LNCAP (cell line): ENCODE measurements at regions not wholly inside any gene's neighbourhood (a gene's known extent, or its start where the extent isn't known, plus 50 kb on each side); places are given as distances from the start of the nearest gene placed in this dataset.

Experiments used
- TF ChIP-seq, protein P1 (sequence below): fragments of 450-650 bp; IDR thresholded peaks from 2 replicates; pipeline ENCODE4 v1.5.1; 2017; ENCODE audit warnings: mild to moderate bottlenecking

DNA sequence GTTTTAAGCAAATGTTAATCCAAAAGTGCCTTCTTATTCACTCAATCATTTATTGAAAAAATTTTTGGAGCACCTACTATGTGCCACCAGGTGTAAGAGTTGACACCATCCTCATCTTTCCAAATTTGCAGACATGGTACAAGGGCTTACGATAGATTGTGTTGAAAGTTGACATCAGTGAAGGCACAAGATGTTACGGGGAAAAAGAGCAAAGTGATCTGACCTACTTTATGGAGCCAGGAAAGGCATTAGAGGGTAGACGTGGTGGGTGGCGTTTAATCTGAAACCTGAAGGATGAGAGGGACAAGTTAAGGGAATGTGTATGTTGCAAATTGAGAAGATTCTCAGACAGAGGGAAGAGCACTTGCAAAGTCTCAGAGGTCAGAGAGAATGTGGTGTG lies 167.8 kb upstream of the HAND2 start:
- TF ChIP-seq, protein P1, sequence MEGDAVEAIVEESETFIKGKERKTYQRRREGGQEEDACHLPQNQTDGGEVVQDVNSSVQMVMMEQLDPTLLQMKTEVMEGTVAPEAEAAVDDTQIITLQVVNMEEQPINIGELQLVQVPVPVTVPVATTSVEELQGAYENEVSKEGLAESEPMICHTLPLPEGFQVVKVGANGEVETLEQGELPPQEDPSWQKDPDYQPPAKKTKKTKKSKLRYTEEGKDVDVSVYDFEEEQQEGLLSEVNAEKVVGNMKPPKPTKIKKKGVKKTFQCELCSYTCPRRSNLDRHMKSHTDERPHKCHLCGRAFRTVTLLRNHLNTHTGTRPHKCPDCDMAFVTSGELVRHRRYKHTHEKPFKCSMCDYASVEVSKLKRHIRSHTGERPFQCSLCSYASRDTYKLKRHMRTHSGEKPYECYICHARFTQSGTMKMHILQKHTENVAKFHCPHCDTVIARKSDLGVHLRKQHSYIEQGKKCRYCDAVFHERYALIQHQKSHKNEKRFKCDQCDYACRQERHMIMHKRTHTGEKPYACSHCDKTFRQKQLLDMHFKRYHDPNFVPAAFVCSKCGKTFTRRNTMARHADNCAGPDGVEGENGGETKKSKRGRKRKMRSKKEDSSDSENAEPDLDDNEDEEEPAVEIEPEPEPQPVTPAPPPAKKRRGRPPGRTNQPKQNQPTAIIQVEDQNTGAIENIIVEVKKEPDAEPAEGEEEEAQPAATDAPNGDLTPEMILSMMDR = no peak

DNA sequence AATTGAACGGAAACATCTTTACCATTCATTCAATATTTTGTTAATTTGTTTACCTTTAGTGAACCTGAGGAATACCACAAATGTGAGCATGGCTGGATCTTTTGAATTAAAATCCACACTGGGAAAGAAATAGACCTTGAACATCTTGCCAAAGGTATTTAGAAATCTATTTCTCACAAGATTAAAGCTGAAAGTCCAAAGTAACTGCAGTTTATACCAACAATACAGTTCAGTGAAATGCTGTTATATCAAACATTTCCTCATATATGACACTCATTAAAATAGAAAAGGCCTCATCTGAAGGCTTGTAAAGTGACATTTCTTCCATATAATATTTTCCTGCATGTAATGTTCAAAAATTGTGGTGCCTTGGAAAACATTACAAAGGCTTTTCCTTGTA lies 166.5 kb upstream of the HAND2 start:
- TF ChIP-seq, protein P1 = no peak

DNA sequence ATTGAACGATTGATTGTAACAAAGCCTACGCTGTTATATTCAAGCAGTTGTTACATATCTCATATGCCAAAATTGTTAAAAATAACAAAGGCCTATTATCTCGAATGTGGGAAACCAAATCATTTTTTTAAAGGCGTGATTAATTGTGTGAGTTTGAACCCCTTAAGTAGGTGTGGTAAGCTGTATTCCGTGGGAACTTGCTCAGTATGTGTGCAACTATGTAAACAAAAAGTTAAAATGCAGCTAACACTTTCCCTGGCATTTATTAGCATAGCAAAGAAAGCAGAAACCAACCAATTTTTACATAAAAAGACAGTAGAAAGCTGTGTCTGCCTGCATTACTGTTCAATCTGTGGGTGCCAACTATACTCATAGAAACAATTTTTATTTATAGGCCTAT lies 166.0 kb upstream of the HAND2 start:
- TF ChIP-seq, protein P1 = no peak

DNA sequence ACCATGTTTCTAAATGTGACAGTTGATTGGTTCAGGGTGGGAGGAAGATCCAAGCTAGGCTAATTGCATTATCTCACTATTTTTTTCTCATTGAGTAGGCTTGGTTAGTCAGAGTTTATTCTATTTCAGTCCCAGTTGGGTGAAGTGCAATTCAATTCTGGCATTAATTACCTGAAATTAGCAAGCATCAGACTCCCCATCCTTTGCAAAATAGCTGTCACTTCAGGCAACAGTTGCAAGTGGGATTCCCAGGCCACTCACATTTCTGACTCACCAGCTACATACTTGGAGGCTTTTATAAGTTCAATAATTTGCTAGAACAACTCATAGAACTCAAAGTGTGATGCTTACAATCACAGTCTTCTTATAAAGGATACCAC lies 155.8 kb upstream of the HAND2 start:
- TF ChIP-seq, protein P1 = no peak

DNA sequence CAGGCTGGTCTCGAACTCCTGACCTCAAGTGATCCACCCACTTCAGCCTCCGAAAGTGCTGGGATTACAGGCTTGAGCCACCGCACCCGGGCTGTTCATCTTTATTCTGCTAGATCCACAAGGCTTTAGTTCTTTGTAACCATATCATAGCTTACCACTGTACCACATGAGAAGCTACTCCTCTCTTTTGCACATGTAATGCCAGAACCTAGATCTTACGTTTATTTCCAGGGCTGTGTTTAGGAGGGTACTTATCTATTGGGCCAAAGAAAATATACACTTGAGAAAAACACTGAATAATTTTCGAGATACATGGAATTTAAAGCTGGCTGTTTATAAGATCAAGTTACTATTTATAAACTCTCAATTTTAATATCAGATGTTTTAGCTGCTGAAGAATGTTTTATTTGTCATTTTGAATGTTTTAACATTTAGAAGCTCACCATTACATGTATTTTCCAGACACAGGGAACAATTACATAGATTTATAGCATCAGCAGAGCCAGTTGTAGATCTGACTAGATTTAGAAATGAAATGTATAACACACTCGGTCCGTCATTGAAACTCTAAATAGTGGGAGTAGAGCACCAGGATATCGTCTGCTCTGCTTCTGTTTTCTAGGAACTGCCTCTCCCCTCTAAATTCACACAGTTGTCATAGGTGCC lies 155.3 kb upstream of the HAND2 start:
- TF ChIP-seq, protein P1 = no peak

DNA sequence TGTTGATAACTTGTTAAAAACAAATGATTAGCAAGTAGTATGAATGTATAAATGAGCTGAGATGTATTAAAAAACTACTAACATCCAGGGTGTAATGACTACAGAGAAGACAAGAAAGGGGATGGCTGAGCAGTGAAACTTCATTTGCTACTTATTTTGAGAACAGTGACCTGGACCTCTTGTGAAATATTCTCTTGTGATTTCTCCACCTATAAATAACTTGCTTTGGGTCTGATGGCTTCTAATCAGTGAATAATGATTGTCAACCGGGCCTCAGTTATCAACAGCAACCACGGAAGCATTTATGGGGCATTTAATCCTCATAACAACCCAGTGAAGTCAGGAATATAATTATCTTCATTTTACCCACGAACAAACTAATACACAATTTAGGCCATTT lies 154.2 kb upstream of the HAND2 start:
- TF ChIP-seq, protein P1 = no peak

DNA sequence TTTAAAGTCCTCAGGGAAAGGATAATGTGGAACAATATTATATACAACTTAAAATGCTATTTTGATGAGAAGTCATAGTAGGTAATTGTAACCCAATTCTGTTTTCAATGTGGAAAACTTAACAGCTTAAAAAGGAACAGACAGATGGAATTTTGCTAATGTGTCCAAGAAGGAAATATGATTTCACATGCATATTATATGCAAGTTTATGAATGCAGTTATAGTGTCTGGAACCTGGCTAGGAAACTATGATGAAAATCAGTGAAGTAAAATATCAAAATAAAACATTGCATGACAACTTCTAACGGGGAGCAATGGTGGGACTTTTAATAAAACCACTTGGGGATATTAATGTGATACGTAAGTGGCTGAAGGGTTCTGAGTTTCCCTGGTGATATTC lies 152.6 kb upstream of the HAND2 start:
- TF ChIP-seq, protein P1 = no peak

DNA sequence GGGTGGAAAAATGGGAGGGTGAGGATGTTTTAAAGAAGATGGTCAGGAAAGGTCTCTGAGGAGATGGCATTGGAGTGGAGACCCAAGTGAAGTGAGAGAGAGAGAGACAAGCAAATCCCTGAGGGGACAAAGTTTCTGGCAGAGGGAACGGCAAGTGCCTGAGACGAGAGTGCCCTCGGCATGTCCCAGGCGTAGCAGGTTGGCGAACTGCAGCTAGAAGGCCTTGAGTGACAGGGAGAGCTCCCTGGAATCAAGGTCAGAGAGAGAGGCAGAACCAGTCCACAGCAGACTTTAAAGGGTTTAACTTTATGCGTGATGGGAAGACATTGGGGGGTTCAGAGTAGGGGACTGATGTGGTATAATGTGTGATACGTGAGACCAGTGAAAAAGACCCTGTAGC lies 150.2 kb upstream of the HAND2 start:
- TF ChIP-seq, protein P1 = no peak
